Erythroblast (primary cell): ENCODE measurements at regions not wholly inside any gene's neighbourhood (a gene's known extent, or its start where the extent isn't known, plus 50 kb on each side); places are given as distances from the start of the nearest gene placed in this dataset.

ENCODE experiments used
- GATA1 ChIP-seq: IDR thresholded peaks from 2 replicates; pipeline ENCODE4 v1.6.1; 2011; ENCODE audit warnings: low read depth, mild to moderate bottlenecking, control low read depth, low read length, moderate library complexity
- POLR2A ChIP-seq: IDR thresholded peaks from 2 replicates; pipeline ENCODE4 v1.6.1; 2011; ENCODE audit warnings: mild to moderate bottlenecking, low read length

DNA sequence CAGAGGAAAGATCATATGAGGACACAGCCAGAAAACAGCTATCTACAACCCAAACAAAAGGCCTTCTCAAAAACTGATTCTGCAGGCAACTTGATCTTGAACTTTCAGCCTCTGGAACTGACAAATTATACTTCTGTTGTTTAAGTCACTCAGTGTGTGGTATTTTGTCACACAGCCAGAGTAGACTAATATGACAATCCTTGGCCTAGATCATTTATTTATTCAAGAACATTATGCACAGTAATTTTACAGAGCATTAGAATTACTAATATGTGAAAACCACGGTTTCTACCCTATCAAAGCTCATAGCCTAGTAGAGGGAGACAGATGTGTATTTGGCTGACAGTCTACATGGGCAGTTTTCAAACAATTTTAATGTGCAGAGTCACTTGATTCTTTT is 167.8 kb upstream of the PCDH18 start:
- TF ChIP-seq POLR2A, result no peak
- TF ChIP-seq GATA1, result no peak
